Colonic mucosa (tissue), 4 donors: ENCODE measurements at regions not wholly inside any gene's neighbourhood (a gene's known extent, or its start where the extent isn't known, plus 50 kb on each side); places are given as distances from the start of the nearest gene placed in this dataset.

Experiments used
- DNase-seq: peaks from one replicate; pipeline ENCODE4 v3.0.0-alpha.2; 2020
- H3K27ac ChIP-seq: fragments of 200-600 bp; one replicate; pipeline ENCODE4 v1.8.0; 2021
- H3K27me3 ChIP-seq: fragments of 200-600 bp; one replicate; pipeline ENCODE4 v1.8.0; 2021
- H3K36me3 ChIP-seq: fragments of 200-600 bp; one replicate; pipeline ENCODE4 v1.8.0; 2021
- H3K4me1 ChIP-seq: fragments of 200-600 bp; one replicate; pipeline ENCODE4 v1.8.0; 2021; ENCODE audit warnings: mild to moderate bottlenecking
- H3K4me3 ChIP-seq: fragments of 200-600 bp; one replicate; pipeline ENCODE4 v1.8.0; 2021
- H3K9ac ChIP-seq, 2 donors: one replicate each; pipeline ENCODE4 v1.7.0; 2013; ENCODE audit warnings: control low read depth in 2 of 2, low read depth in 2 of 2, low read length in 2 of 2
- H3K9me3 ChIP-seq: fragments of 200-600 bp; one replicate; pipeline ENCODE4 v1.8.0; 2021
- intact Hi-C: fragments of 100-400 bp; cut with DNase I; formaldehyde crosslinking; loops from one replicate; pipeline ENCODE4 v1.14.1; 2022
- TF ChIP-seq, protein P1 (sequence below): fragments of 200-600 bp; IDR thresholded peaks from one replicate; pipeline ENCODE4 v1.8.0; 2022; ENCODE audit warnings: antibody characterized with exemption, mild to moderate bottlenecking
- donor health status: healthy.
- donor health status: DM: no; HTN: no; CAD: no.
- donor health status: DM: no; HTN: no; CAD: no.

DNA sequence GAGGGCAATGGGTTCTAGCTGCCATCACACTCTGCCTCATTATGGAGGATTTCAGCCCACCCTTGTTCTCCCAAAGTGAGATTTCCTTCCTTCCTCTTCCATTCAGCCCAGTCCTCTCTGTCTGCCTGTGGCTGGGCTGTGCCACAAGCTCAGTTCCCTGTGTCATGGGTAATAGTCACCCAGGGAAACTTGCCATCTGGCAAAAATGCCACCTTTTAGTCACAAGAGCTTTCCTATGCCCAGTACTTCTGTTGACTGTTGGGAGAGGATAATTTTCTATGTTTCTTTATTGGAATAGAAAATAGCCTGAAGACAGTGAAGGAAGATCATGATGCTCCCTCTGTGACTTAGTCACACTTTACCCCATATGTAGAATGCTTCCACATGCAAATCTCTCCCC, 71.4 kb downstream of the TLR4 start:
- H3K9ac ChIP-seq, result no peak overlapping the region
- no peaks in the 10 kb centered on the region for H3K27me3 ChIP-seq
- H3K9me3 ChIP-seq, result no peaks in the 10 kb centered on the region
- H3K27ac ChIP-seq, result no peak overlapping the region
- no peak overlapping the region for H3K4me3 ChIP-seq
- intact Hi-C loops, result loop anchor here (10.0 kb wide), 1 partner anchor 101 kb away; no protein-coding TSS in a partner anchor
- DNase-seq, result no peak
- TF ChIP-seq, protein P1, sequence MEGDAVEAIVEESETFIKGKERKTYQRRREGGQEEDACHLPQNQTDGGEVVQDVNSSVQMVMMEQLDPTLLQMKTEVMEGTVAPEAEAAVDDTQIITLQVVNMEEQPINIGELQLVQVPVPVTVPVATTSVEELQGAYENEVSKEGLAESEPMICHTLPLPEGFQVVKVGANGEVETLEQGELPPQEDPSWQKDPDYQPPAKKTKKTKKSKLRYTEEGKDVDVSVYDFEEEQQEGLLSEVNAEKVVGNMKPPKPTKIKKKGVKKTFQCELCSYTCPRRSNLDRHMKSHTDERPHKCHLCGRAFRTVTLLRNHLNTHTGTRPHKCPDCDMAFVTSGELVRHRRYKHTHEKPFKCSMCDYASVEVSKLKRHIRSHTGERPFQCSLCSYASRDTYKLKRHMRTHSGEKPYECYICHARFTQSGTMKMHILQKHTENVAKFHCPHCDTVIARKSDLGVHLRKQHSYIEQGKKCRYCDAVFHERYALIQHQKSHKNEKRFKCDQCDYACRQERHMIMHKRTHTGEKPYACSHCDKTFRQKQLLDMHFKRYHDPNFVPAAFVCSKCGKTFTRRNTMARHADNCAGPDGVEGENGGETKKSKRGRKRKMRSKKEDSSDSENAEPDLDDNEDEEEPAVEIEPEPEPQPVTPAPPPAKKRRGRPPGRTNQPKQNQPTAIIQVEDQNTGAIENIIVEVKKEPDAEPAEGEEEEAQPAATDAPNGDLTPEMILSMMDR, result no peak
- H3K36me3 ChIP-seq, result no peaks in the 10 kb centered on the region
- no peaks in the 10 kb centered on the region for H3K4me1 ChIP-seq

GRCh38 chr9:117777823-117778222, 73.6 kb downstream of the TLR4 start:
- no peak overlapping the region for H3K27ac ChIP-seq
- H3K27me3 ChIP-seq, result no peaks in the 10 kb centered on the region
- no peaks in the 10 kb centered on the region for H3K36me3 ChIP-seq
- no peak for DNase-seq
- H3K4me1 ChIP-seq, result no peaks in the 10 kb centered on the region
- H3K9me3 ChIP-seq, result no peaks in the 10 kb centered on the region
- no peak overlapping the region for H3K9ac ChIP-seq
- TF ChIP-seq, protein P1, result no peak
- H3K4me3 ChIP-seq, result no peak overlapping the region
- intact Hi-C loops, result loop anchor here (10.0 kb wide), 1 partner anchor 103 kb away; no protein-coding TSS in a partner anchor

DNA sequence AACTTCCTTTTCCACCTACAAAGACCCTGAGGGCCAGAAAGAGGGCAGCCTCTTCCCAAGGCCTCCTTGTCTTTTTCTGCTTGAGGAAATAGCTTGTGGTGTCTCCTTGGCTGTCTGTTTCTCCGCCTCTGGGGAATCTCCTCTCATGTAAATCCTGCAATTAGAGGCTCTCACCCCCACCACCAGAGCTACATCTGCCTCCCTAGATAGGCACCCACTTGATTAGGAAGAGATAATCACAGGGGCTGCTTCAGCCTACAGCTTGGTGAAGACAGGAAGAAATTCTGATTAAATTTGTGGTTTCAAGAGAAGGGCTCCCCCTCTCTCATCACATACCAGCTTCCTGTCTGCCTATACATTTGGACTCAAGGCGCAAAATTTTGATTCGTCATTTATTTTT, 75.6 kb downstream of the TLR4 start:
- Histone ChIP-seq H3K9ac (no peak overlapping the region), H3K4me1 (no peaks in the 10 kb centered on the region), H3K36me3 (no peaks in the 10 kb centered on the region), H3K4me3 (no peak overlapping the region), H3K9me3 (no peaks in the 10 kb centered on the region), H3K27ac (no peak overlapping the region), H3K27me3 (no peaks in the 10 kb centered on the region)
- no peak for DNase-seq
- TF ChIP-seq, protein P1, result no peak
- intact Hi-C loops, result loop anchor here (5.0 to 10.0 kb wide), 4 partner anchors 105 to 1585 kb away; partner anchors contain the start of gene BRINP1

DNA sequence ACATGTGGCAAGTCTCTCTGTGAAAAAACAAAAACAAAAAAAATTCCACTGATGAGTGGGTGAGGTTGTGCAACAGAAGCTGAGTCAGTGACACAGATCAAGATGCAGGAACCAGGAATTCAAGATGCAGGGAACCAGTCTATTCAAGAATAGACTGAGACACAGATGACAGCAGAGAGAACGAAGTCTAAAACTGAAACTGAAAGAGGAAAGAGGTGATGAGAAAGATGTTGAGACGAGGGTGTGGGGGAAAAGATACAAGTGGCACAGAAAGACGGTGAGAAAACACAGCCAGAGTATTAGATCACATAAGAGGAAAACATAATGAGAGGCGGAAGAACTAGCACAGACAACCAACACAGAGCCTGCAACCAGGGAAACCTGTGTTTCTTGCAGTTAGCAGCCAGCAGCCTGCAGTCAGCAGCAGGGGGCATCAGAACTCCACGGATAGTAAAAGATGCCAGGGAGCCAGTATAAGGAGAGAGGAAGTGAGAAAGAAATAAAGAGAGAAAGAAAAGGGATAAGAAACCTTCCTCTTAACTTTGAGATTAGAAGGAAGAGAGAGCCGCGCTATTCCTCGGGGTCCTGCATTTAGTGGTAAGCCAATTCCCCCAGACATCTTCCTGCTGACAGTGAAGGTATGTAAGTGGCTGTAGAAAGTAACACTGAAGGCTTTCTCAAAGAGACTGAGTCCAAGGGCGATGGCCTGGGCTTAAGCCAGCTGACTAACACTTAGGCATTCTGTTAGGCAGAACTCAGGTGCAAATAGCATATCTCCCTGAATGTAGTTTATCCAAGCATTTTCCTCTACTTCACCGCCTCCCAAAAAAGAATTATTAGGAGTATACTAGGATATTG, 79.0 kb downstream of the TLR4 start:
- intact Hi-C loops, result loop anchor here (5.0 to 10.0 kb wide), 3 partner anchors 138 to 1582 kb away; partner anchors contain the start of gene BRINP1
- Histone ChIP-seq H3K27me3 (no peaks in the 10 kb centered on the region), H3K9me3 (no peaks in the 10 kb centered on the region), H3K4me3 (peak overlapping the region; percentile 24), H3K36me3 (no peaks in the 10 kb centered on the region), H3K9ac (peak overlapping the region in 1 of 2 donors; percentile 53), H3K27ac (peak overlapping the region; percentile 62), H3K4me1 (no peaks in the 10 kb centered on the region)
- DNase-seq, result peak; percentile 79
- TF ChIP-seq, protein P1, result peak; percentile 55

GRCh38 chr9:117783828-117784227, 79.6 kb downstream of the TLR4 start:
- Histone ChIP-seq H3K9ac (no peak overlapping the region), H3K4me3 (no peak overlapping the region), H3K9me3 (no peaks in the 10 kb centered on the region), H3K27me3 (no peaks in the 10 kb centered on the region), H3K36me3 (no peaks in the 10 kb centered on the region), H3K4me1 (no peaks in the 10 kb centered on the region), H3K27ac (peak overlapping the region; percentile 62)
- TF ChIP-seq, protein P1, result no peak
- DNase-seq, result peak; percentile 46
- intact Hi-C loops, result loop anchor here (5.0 to 10.0 kb wide), 3 partner anchors 139 to 1581 kb away; partner anchors contain the start of gene BRINP1
